G401.6 (cell line): ENCODE measurements at regions not wholly inside any gene's neighbourhood (a gene's known extent, or its start where the extent isn't known, plus 50 kb on each side); places are given as distances from the start of the nearest gene placed in this dataset.

Source experiments
- FAIRE-seq: peaks from 2 replicates; lab custom pipeline; 2012; peaks lifted over from hg19 to GRCh38; lab: Jason Lieb, UNC

GRCh38 chr18:28947900-28948299 lies 771.0 kb upstream of the CDH2 start:
- no peak for FAIRE-seq

- FAIRE-seq = no peak
Observed at GRCh38 chr18:28946471-28946870, 769.5 kb upstream of the CDH2 start.

GRCh38 chr18:28922936-28923335 lies 746.0 kb upstream of the CDH2 start:
- no peak for FAIRE-seq

GRCh38 chr18:28916456-28916855 lies 739.5 kb upstream of the CDH2 start:
- FAIRE-seq = no peak

GRCh38 chr18:28905509-28905908 lies 728.6 kb upstream of the CDH2 start:
- FAIRE-seq = no peak

- FAIRE-seq = no peak
Observed at GRCh38 chr18:28904789-28905364, 727.9 kb upstream of the CDH2 start.

- no peak for FAIRE-seq
Observed at GRCh38 chr18:28903306-28903705, 726.4 kb upstream of the CDH2 start.

GRCh38 chr18:28890791-28891190 lies 713.9 kb upstream of the CDH2 start:
- no peak for FAIRE-seq

GRCh38 chr18:28884304-28884703 lies 707.4 kb upstream of the CDH2 start:
- no peak for FAIRE-seq

GRCh38 chr18:28880856-28881255 lies 703.9 kb upstream of the CDH2 start:
- FAIRE-seq = no peak

- FAIRE-seq = no peak
Observed at GRCh38 chr18:28875059-28875458, 698.1 kb upstream of the CDH2 start.

- FAIRE-seq = no peak
Observed at GRCh38 chr18:28863396-28863795, 686.5 kb upstream of the CDH2 start.

- FAIRE-seq = no peak
Observed at GRCh38 chr18:28858248-28858647, 681.3 kb upstream of the CDH2 start.

- no peak for FAIRE-seq
Observed at GRCh38 chr18:28855989-28856388, 679.1 kb upstream of the CDH2 start.

GRCh38 chr18:28855524-28855923 lies 678.6 kb upstream of the CDH2 start:
- no peak for FAIRE-seq

- no peak for FAIRE-seq
Observed at GRCh38 chr18:28854964-28855363, 678.0 kb upstream of the CDH2 start.

- FAIRE-seq = no peak
Observed at GRCh38 chr18:28846958-28847357, 670.0 kb upstream of the CDH2 start.

GRCh38 chr18:28837100-28837499 lies 660.2 kb upstream of the CDH2 start:
- FAIRE-seq = no peak

GRCh38 chr18:28834889-28835288 lies 658.0 kb upstream of the CDH2 start:
- FAIRE-seq = no peak

GRCh38 chr18:28831908-28832307 lies 655.0 kb upstream of the CDH2 start:
- FAIRE-seq = no peak

- FAIRE-seq = no peak
Observed at GRCh38 chr18:28831476-28831875, 654.5 kb upstream of the CDH2 start.

- no peak for FAIRE-seq
Observed at GRCh38 chr18:28826107-28826506, 649.2 kb upstream of the CDH2 start.

GRCh38 chr18:28824183-28824574 lies 647.2 kb upstream of the CDH2 start:
- no peak for FAIRE-seq

- no peak for FAIRE-seq
Observed at GRCh38 chr18:28823506-28824182, 646.7 kb upstream of the CDH2 start.
